Loucy (cell line): ENCODE measurements at regions not wholly inside any gene's neighbourhood (a gene's known extent, or its start where the extent isn't known, plus 50 kb on each side); places are given as distances from the start of the nearest gene placed in this dataset.

Experiments
- EZH2phosphoT487 ChIP-seq: fragments of 200-600 bp; IDR thresholded peaks from 2 replicates; pipeline ENCODE4 v1.6.1; 2018; ENCODE audit warnings: antibody characterized with exemption, mild to moderate bottlenecking, moderate library complexity, borderline replicate concordance
- TF ChIP-seq, protein P1 (sequence below): fragments of 200-600 bp; sonication (generic); conservative IDR thresholded peaks from 2 replicates; pipeline ENCODE4 v1.5.1; 2014; ENCODE audit warnings: mild to moderate bottlenecking, antibody characterized with exemption, low read length

DNA sequence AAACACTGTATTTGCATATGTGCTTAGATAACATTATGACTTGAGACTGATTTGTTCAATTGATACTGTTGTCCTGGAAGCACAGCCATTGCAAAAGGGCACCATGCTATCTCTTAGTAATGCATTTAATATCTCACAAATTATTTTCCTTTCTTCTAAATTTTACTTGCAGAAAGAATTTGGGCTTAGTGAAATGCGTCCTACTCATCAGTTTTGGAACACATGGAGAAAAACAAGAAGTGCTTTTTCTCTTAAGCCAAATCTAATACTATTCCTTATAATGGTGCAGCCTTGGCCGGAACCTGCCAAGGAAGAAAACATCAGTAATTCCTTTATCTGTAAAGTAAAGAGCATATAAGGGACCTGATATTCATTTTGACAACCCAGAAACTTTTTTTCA lies 172.2 kb upstream of the ZNF608 start:
- TF ChIP-seq, protein P1, sequence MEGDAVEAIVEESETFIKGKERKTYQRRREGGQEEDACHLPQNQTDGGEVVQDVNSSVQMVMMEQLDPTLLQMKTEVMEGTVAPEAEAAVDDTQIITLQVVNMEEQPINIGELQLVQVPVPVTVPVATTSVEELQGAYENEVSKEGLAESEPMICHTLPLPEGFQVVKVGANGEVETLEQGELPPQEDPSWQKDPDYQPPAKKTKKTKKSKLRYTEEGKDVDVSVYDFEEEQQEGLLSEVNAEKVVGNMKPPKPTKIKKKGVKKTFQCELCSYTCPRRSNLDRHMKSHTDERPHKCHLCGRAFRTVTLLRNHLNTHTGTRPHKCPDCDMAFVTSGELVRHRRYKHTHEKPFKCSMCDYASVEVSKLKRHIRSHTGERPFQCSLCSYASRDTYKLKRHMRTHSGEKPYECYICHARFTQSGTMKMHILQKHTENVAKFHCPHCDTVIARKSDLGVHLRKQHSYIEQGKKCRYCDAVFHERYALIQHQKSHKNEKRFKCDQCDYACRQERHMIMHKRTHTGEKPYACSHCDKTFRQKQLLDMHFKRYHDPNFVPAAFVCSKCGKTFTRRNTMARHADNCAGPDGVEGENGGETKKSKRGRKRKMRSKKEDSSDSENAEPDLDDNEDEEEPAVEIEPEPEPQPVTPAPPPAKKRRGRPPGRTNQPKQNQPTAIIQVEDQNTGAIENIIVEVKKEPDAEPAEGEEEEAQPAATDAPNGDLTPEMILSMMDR = no peak
- TF ChIP-seq EZH2phosphoT487 = no peak
